HepG2 (cell line): ENCODE measurements at regions not wholly inside any gene's neighbourhood (a gene's known extent, or its start where the extent isn't known, plus 50 kb on each side); places are given as distances from the start of the nearest gene placed in this dataset.

ENCODE experiments used
- EZH2 ChIP-seq: conservative IDR thresholded peaks from 2 replicates; pipeline ENCODE4 v1.6.1; 2012; ENCODE audit warnings: mild to moderate bottlenecking, low read depth, low read length, moderate library complexity
- MEIS2 ChIP-seq: sonication (generic); formaldehyde crosslinking; IDR thresholded peaks from 2 replicates; pipeline ENCODE4 v1.9.0; 2021; ENCODE audit warnings: mild to moderate bottlenecking, missing genetic modification reagents
- SP140L ChIP-seq: sonication (generic); formaldehyde crosslinking; IDR thresholded peaks from 2 replicates; pipeline ENCODE4 v1.4.0; 2020; ENCODE audit warnings: missing genetic modification reagents, borderline replicate concordance
- ZNF230 ChIP-seq: sonication (generic); formaldehyde crosslinking; IDR thresholded peaks from 2 replicates; pipeline ENCODE4 v1.4.0; 2020; ENCODE audit warnings: mild to moderate bottlenecking, missing genetic modification reagents
- ZNF460 ChIP-seq: sonication (generic); formaldehyde crosslinking; IDR thresholded peaks from 2 replicates; pipeline ENCODE4 v1.5.1; 2020; ENCODE audit warnings: missing genetic modification reagents, mild to moderate bottlenecking, borderline replicate concordance
- TF ChIP-seq, protein P1 (sequence below): sonication (generic); formaldehyde crosslinking; IDR thresholded peaks from 2 replicates; pipeline ENCODE4 v1.5.0; 2020; ENCODE audit warnings: mild to moderate bottlenecking, missing genetic modification reagents
- TF ChIP-seq, protein P2 (sequence below): sonication (generic); formaldehyde crosslinking; IDR thresholded peaks from 2 replicates; pipeline ENCODE4 v1.5.0; 2020; ENCODE audit warnings: mild to moderate bottlenecking, missing genetic modification reagents, moderate library complexity

DNA sequence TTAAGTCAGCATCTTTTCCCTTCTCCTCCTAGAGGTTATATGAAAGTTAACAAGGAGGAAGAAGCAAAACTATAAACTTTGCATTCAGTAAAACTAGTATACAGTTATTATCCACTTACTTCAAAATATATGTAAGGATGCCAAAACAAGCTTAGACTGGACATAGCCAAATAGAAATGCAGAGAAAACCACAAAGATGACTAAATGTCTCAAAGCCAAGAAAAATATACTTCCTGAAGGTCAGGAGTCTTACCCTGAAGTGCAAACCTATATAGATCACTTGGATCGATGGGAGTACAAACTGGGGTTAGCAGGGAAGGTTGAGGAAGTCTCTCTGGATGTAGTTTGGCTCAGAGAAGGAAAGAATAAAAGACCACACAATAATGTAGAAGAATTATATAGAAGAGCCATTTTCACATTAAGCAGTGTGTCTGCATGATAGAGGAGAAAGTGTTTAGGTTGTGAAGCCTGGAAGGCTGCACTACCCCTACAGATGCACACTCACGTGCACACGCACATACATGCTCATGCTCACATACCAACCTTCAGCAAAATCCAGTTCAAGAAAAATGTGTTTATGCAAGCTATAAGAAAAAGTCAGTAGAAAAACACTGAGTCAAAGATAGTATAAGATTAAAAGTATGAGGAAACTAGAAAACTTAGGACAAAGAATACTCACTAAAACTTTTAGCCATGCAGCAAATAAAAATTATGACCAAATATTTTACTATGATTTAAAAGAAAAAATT, 112.1 kb upstream of the RXFP2 start:
- TF ChIP-seq, protein P1, sequence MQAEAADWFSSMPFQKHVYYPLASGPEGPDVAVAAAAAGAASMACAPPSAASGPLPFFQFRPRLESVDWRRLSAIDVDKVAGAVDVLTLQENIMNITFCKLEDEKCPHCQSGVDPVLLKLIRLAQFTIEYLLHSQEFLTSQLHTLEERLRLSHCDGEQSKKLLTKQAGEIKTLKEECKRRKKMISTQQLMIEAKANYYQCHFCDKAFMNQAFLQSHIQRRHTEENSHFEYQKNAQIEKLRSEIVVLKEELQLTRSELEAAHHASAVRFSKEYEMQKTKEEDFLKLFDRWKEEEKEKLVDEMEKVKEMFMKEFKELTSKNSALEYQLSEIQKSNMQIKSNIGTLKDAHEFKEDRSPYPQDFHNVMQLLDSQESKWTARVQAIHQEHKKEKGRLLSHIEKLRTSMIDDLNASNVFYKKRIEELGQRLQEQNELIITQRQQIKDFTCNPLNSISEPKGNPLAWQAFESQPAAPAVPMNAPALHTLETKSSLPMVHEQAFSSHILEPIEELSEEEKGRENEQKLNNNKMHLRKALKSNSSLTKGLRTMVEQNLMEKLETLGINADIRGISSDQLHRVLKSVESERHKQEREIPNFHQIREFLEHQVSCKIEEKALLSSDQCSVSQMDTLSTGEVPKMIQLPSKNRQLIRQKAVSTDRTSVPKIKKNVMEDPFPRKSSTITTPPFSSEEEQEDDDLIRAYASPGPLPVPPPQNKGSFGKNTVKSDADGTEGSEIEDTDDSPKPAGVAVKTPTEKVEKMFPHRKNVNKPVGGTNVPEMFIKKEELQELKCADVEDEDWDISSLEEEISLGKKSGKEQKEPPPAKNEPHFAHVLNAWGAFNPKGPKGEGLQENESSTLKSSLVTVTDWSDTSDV (CRISPR knock-in tag) = no peak
- TF ChIP-seq EZH2 (no peak), ZNF230 (CRISPR knock-in tag) (no peak), SP140L (CRISPR knock-in tag) (no peak), MEIS2 (CRISPR knock-in tag) (no peak), ZNF460 (CRISPR knock-in tag) (no peak)
- TF ChIP-seq, protein P2, sequence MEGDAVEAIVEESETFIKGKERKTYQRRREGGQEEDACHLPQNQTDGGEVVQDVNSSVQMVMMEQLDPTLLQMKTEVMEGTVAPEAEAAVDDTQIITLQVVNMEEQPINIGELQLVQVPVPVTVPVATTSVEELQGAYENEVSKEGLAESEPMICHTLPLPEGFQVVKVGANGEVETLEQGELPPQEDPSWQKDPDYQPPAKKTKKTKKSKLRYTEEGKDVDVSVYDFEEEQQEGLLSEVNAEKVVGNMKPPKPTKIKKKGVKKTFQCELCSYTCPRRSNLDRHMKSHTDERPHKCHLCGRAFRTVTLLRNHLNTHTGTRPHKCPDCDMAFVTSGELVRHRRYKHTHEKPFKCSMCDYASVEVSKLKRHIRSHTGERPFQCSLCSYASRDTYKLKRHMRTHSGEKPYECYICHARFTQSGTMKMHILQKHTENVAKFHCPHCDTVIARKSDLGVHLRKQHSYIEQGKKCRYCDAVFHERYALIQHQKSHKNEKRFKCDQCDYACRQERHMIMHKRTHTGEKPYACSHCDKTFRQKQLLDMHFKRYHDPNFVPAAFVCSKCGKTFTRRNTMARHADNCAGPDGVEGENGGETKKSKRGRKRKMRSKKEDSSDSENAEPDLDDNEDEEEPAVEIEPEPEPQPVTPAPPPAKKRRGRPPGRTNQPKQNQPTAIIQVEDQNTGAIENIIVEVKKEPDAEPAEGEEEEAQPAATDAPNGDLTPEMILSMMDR (CRISPR knock-in tag) = no peak
